NT2/D1 (cell line): ENCODE measurements at regions not wholly inside any gene's neighbourhood (a gene's known extent, or its start where the extent isn't known, plus 50 kb on each side); places are given as distances from the start of the nearest gene placed in this dataset.

Experiments used
- SUZ12 ChIP-seq: IDR thresholded peaks from 2 replicates; pipeline ENCODE4 v1.6.1; 2011; ENCODE audit not compliant: insufficient read length, insufficient read depth; ENCODE audit errors: extremely low read depth
- YY1 ChIP-seq: IDR thresholded peaks from 2 replicates; pipeline ENCODE4 v1.6.1; 2011; ENCODE audit not compliant: insufficient read length, insufficient read depth
- ZNF274 ChIP-seq: IDR thresholded peaks from 2 replicates; pipeline ENCODE4 v1.6.1; 2011; ENCODE audit warnings: mild to moderate bottlenecking, low read depth, low read length

DNA sequence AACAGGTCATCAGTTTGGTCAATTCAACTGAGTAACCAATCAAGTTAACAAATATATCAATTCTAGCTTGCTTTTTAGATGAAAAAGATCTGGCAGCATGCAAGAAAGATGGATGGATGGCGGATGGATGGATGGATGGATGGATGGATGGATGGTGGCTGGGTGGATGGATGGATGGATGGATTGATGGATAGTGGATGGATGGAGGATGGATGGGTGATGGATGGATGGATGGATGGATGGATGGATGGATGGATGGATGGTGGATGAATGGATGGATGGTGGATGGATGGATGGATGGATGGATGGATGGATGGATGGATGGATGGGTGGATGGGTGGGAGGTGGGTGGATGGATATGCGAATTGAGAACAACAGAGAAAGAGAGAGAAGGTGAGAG lies 303.7 kb upstream of the IGF1R start:
- TF ChIP-seq YY1 (no peak), SUZ12 (no peak), ZNF274 (no peak)
